Loucy (cell line): ENCODE measurements at regions not wholly inside any gene's neighbourhood (a gene's known extent, or its start where the extent isn't known, plus 50 kb on each side); places are given as distances from the start of the nearest gene placed in this dataset.

Source experiments
- EZH2phosphoT487 ChIP-seq: fragments of 200-600 bp; IDR thresholded peaks from 2 replicates; pipeline ENCODE4 v1.6.1; 2018; ENCODE audit warnings: antibody characterized with exemption, mild to moderate bottlenecking, moderate library complexity, borderline replicate concordance
- TF ChIP-seq, protein P1 (sequence below): fragments of 200-600 bp; sonication (generic); conservative IDR thresholded peaks from 2 replicates; pipeline ENCODE4 v1.5.1; 2014; ENCODE audit warnings: mild to moderate bottlenecking, antibody characterized with exemption, low read length

DNA sequence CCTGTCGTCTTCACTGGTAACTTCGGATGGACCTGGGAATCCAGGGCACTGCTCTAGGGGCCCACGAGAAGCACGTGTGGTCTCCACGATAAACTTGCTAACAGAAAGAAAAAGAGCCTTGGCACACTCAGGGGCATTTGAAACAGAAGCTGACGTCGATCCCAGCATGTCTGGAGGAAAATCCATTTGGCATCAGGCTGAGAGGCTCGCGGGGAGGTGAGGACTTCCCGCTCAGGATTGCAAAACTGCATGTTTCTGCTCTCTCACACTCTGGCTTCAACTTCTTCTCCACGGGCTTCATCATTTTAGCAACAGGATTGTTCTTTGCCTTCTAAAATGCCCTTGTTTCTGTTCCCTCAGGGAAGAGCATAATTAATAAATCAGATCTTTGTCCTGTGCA, 181.7 kb upstream of the COPS8 start:
- TF ChIP-seq, protein P1, sequence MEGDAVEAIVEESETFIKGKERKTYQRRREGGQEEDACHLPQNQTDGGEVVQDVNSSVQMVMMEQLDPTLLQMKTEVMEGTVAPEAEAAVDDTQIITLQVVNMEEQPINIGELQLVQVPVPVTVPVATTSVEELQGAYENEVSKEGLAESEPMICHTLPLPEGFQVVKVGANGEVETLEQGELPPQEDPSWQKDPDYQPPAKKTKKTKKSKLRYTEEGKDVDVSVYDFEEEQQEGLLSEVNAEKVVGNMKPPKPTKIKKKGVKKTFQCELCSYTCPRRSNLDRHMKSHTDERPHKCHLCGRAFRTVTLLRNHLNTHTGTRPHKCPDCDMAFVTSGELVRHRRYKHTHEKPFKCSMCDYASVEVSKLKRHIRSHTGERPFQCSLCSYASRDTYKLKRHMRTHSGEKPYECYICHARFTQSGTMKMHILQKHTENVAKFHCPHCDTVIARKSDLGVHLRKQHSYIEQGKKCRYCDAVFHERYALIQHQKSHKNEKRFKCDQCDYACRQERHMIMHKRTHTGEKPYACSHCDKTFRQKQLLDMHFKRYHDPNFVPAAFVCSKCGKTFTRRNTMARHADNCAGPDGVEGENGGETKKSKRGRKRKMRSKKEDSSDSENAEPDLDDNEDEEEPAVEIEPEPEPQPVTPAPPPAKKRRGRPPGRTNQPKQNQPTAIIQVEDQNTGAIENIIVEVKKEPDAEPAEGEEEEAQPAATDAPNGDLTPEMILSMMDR: no peak
- no peak for TF ChIP-seq EZH2phosphoT487
